ENCODE measurements at regions not wholly inside any gene's neighbourhood (a gene's known extent, or its start where the extent isn't known, plus 50 kb on each side); places are given as distances from the start of the nearest gene placed in this dataset.

GRCh38 chr2:133846476-133846875 lies 278.2 kb upstream of the NCKAP5 start:
- H3K27me3 ChIP-seq, result no peaks in the 10 kb centered on the region
- WGBS, result 94% methylated on average over 4 of the region's 4 CpGs
- no peak for DNase-seq (ENCODE audit: extremely low spot score)
- peaks cover 4 to 12% (median 8%) of the 10 kb centered on the region in 4 donors for H3K4me1 ChIP-seq
- H3K9me3 ChIP-seq, result no peaks in the 10 kb centered on the region
- intact Hi-C loops (cut with DNase I), result no loop called here
- H3K36me3 ChIP-seq, result no peaks in the 10 kb centered on the region
- TF ChIP-seq CTCF (IDR thresholded peaks at IDR 0.05), result no peak
- no peak for TF ChIP-seq EP300 (IDR thresholded peaks at IDR 0.05)
- no peak for TF ChIP-seq POLR2AphosphoS5 (IDR thresholded peaks at IDR 0.05)
- TF ChIP-seq POLR2A (IDR thresholded peaks at IDR 0.05; ENCODE audit: low read depth), result no peak
- no peak overlapping the region for H3K27ac ChIP-seq (replicated peaks in 1 of 4)
- H3K4me3 ChIP-seq, result no peak overlapping the region

- Histone ChIP-seq H3K4me1 (peaks cover 0 to 9% (median 6%) of the 10 kb centered on the region in 4 donors), H3K9me3 (no peaks in the 10 kb centered on the region), H3K36me3 (no peaks in the 10 kb centered on the region), H3K27ac (replicated peaks in 1 of 4) (no peak overlapping the region), H3K27me3 (no peaks in the 10 kb centered on the region), H3K4me3 (no peak overlapping the region)
- no peak for DNase-seq (ENCODE audit: extremely low spot score)
- 93% methylated on average over 5 of the region's 5 CpGs for WGBS
- TF ChIP-seq POLR2A (IDR thresholded peaks at IDR 0.05; ENCODE audit: low read depth) (no peak), POLR2AphosphoS5 (IDR thresholded peaks at IDR 0.05) (no peak), CTCF (IDR thresholded peaks at IDR 0.05) (no peak), EP300 (IDR thresholded peaks at IDR 0.05) (no peak)
- intact Hi-C loops (cut with DNase I), result no loop called here
Measured at GRCh38 chr2:133847591-133847990, 279.3 kb upstream of the NCKAP5 start.

- H3K36me3 ChIP-seq, result no peaks in the 10 kb centered on the region
- 68% methylated on average over 4 of the region's 4 CpGs for WGBS
- no peak overlapping the region for H3K4me3 ChIP-seq
- intact Hi-C loops (cut with DNase I), result no loop called here
- H3K27ac ChIP-seq (replicated peaks in 1 of 4), result no peak overlapping the region
- H3K27me3 ChIP-seq, result no peaks in the 10 kb centered on the region
- H3K4me1 ChIP-seq, result peaks cover 0 to 9% (median under 1%) of the 10 kb centered on the region in 4 donors
- no peaks in the 10 kb centered on the region for H3K9me3 ChIP-seq
- no peak for DNase-seq (ENCODE audit: extremely low spot score)
- no peak for TF ChIP-seq POLR2A (IDR thresholded peaks at IDR 0.05; ENCODE audit: low read depth)
- TF ChIP-seq CTCF (IDR thresholded peaks at IDR 0.05), result no peak
- no peak for TF ChIP-seq POLR2AphosphoS5 (IDR thresholded peaks at IDR 0.05)
Measured at GRCh38 chr2:133848111-133848649, 279.9 kb upstream of the NCKAP5 start.

- TF ChIP-seq EP300 (IDR thresholded peaks at IDR 0.05), result no peak
- TF ChIP-seq POLR2A (IDR thresholded peaks at IDR 0.05; ENCODE audit: low read depth), result no peak
- TF ChIP-seq POLR2AphosphoS5 (IDR thresholded peaks at IDR 0.05), result no peak
- no peak for TF ChIP-seq CTCF (IDR thresholded peaks at IDR 0.05)
- H3K4me3 ChIP-seq, result no peak overlapping the region
- no peaks in the 10 kb centered on the region for H3K9me3 ChIP-seq
- no peak for DNase-seq (ENCODE audit: extremely low spot score)
- H3K4me1 ChIP-seq, result peaks cover 0 to 5% (median 0%) of the 10 kb centered on the region in 4 donors
- H3K27ac ChIP-seq (replicated peaks in 1 of 4), result no peak overlapping the region
- intact Hi-C loops (cut with DNase I), result no loop called here
- no peaks in the 10 kb centered on the region for H3K36me3 ChIP-seq
- WGBS, result 95% methylated on average over 1 of the region's 1 CpG
- H3K27me3 ChIP-seq, result no peaks in the 10 kb centered on the region
Measured at GRCh38 chr2:133849341-133849740, 281.1 kb upstream of the NCKAP5 start.

- intact Hi-C loops (cut with DNase I), result no loop called here
- DNase-seq (ENCODE audit: extremely low spot score), result peak; percentile 92
- Histone ChIP-seq H3K4me1 (no peaks in the 10 kb centered on the region), H3K36me3 (no peaks in the 10 kb centered on the region), H3K27me3 (no peaks in the 10 kb centered on the region), H3K9me3 (no peaks in the 10 kb centered on the region), H3K4me3 (no peak overlapping the region), H3K27ac (replicated peaks in 1 of 4) (no peak overlapping the region)
- TF ChIP-seq EP300 (IDR thresholded peaks at IDR 0.05) (no peak), POLR2AphosphoS5 (IDR thresholded peaks at IDR 0.05) (no peak), CTCF (IDR thresholded peaks at IDR 0.05) (no peak), POLR2A (IDR thresholded peaks at IDR 0.05; ENCODE audit: low read depth) (no peak)
- 86% methylated on average over 5 of the region's 5 CpGs for WGBS
Measured at GRCh38 chr2:133854603-133855200, 286.4 kb upstream of the NCKAP5 start.

All from esophagus muscularis mucosa (tissue), 4 donors.